B cell (primary cell): ENCODE measurements at regions not wholly inside any gene's neighbourhood (a gene's known extent, or its start where the extent isn't known, plus 50 kb on each side); places are given as distances from the start of the nearest gene placed in this dataset.

ENCODE experiments used
- ATAC-seq: fragments of 200-7000 bp; cut with Tn5 transposase; one replicate; pipeline ENCODE4 v1.10.0; 2021; ENCODE audit warnings: low read depth, mild to moderate bottlenecking, moderate number of reproducible peaks, moderate library complexity
- CTCF ChIA-PET: fragments of 350-600 bp; sonication (Branson Sonifier 250); formaldehyde crosslinking; loops from one replicate; lab custom pipeline; 2021; ENCODE audit warnings: antibody characterized with exemption, inconsistent platforms; lab: Charles Lee
- POLR2A ChIA-PET: fragments of 350-600 bp; sonication (Branson Sonifier 250); formaldehyde crosslinking; loops from one replicate; lab custom pipeline; 2021; ENCODE audit warnings: antibody characterized with exemption; lab: Charles Lee
- DNase-seq: peaks from one replicate; pipeline ENCODE4 v3.0.0; 2013
- H2AFZ ChIP-seq: 2 replicates; pipeline ENCODE4 v1.6.1; 2012; ENCODE audit warnings: mild to moderate bottlenecking, low read depth, low read length; ENCODE audit not compliant: insufficient read depth, poor library complexity, severe bottlenecking
- H3K27ac ChIP-seq, 2 donors: 1 replicate in 1 of 2; 2 replicates in 1 of 2; pipeline ENCODE4 v1.5.1; 2012 to 2013; ENCODE audit warnings: low read length in 2 of 2, mild to moderate bottlenecking in 2 of 2, moderate library complexity in 1 of 2
- H3K27me3 ChIP-seq, 4 experiments: fragments of 200-600 bp in 1 of 4; sonication (generic) in 1 of 4; replicated peaks in 1 of 4; 1 replicate in 2 of 4; 2 replicates in 2 of 4; pipeline versions ENCODE4 v1.6.1 to v1.7.0; 2013 to 2016; ENCODE audit warnings: low read length in 3 of 4, mild to moderate bottlenecking in 2 of 4, mixed read lengths in 1 of 4, moderate library complexity in 1 of 4; ENCODE audit not compliant: insufficient read depth in 4 of 4, control insufficient read depth in 3 of 4; ENCODE audit errors: control extremely low read depth in 1 of 4
- H3K36me3 ChIP-seq, 2 experiments: replicated peaks in 1 of 2; 1 replicate in 1 of 2; 2 replicates in 1 of 2; pipeline versions ENCODE4 v1.6.1 to v1.7.1; 2013; ENCODE audit warnings: low read length in 1 of 2; ENCODE audit not compliant: insufficient read depth in 2 of 2, control insufficient read depth in 1 of 2; ENCODE audit errors: control extremely low read depth in 1 of 2, extremely low read depth in 1 of 2
- H3K4me1 ChIP-seq, 2 donors: fragments of 200-600 bp in 1 of 2; sonication (generic) in 1 of 2; 1 replicate in 1 of 2; 2 replicates in 1 of 2; pipeline versions ENCODE4 v1.5.1 to v1.6.1; 2013 to 2017; ENCODE audit warnings: low read length in 2 of 2; ENCODE audit not compliant: control insufficient read depth in 2 of 2, insufficient read depth in 2 of 2
- H3K4me2 ChIP-seq: replicated peaks from 2 replicates; pipeline ENCODE3; 2012; ENCODE audit warnings: mild to moderate bottlenecking, low read depth, low read length; ENCODE audit not compliant: poor library complexity, severe bottlenecking
- H3K4me3 ChIP-seq, 5 experiments: fragments of 200-600 bp in 1 of 5; sonication (generic) in 1 of 5; 1 replicate in 3 of 5; 2 replicates in 2 of 5; pipeline versions ENCODE4 v1.5.1 to v1.7.0; 2011 to 2016; ENCODE audit warnings: low read length in 4 of 5, mild to moderate bottlenecking in 4 of 5, low read depth in 2 of 5, control low read depth in 1 of 5, moderate library complexity in 1 of 5; ENCODE audit not compliant: insufficient read depth in 1 of 5; ENCODE audit errors: control extremely low read depth in 1 of 5, extremely low read depth in 1 of 5
- H3K79me2 ChIP-seq: fragments of 200-600 bp; sonication (generic); one replicate; pipeline ENCODE4 v1.6.0; 2016; ENCODE audit warnings: low read length; ENCODE audit not compliant: control insufficient read depth, insufficient read depth
- H3K9ac ChIP-seq: fragments of 200-600 bp; sonication (generic); 2 replicates; pipeline ENCODE4 v1.6.1; 2017; ENCODE audit warnings: mild to moderate bottlenecking, low read length, moderate library complexity
- H3K9me3 ChIP-seq, 3 donors: one replicate each; pipeline versions ENCODE4 v1.6.1 to v1.7.1; 2013; ENCODE audit warnings: low read length in 2 of 3; ENCODE audit not compliant: control insufficient read depth in 2 of 3, insufficient read depth in 1 of 3; ENCODE audit errors: control extremely low read depth in 1 of 3
- H4K20me1 ChIP-seq: 2 replicates; pipeline ENCODE4 v1.6.0; 2012; ENCODE audit warnings: mild to moderate bottlenecking, low read length; ENCODE audit not compliant: insufficient read depth, control insufficient read depth, poor library complexity, severe bottlenecking
- H3K27ac Mint-ChIP-seq: one replicate; pipeline ENCODE4 v1.8.0; 2021; ENCODE audit warnings: mixed read lengths
- H3K27me3 Mint-ChIP-seq: one replicate; pipeline ENCODE4 v1.8.0; 2021; ENCODE audit warnings: mixed read lengths
- H3K4me1 Mint-ChIP-seq: one replicate; pipeline ENCODE4 v1.8.0; 2021; ENCODE audit warnings: mixed read lengths
- H3K4me3 Mint-ChIP-seq: one replicate; pipeline ENCODE4 v1.8.0; 2021; ENCODE audit warnings: mixed read lengths
- H3K9me3 Mint-ChIP-seq: one replicate; pipeline ENCODE4 v1.8.0; 2022; ENCODE audit warnings: mixed read lengths; ENCODE audit not compliant: insufficient read depth
- CTCF ChIP-seq: fragments of 200-600 bp; IDR thresholded peaks from one replicate; pipeline ENCODE4 v1.8.0; 2022; ENCODE audit warnings: antibody characterized with exemption, mild to moderate bottlenecking
- EZH2 ChIP-seq: IDR thresholded peaks from 2 replicates; pipeline ENCODE4 v1.6.1; 2012; ENCODE audit warnings: borderline replicate concordance, low read depth, mild to moderate bottlenecking, moderate library complexity, low read length; ENCODE audit not compliant: insufficient read depth, poor library complexity, severe bottlenecking
- WGBS: methylation state at CpG from one replicate; pipeline ENCODE4 v1.1.5; 2013; ENCODE audit warnings: missing lambda C conversion rate; ENCODE audit not compliant: insufficient coverage; 5-methylcytosine and 5-hydroxymethylcytosine counted together
- intact Hi-C: fragments of 100-400 bp; cut with micrococcal nuclease; formaldehyde crosslinking; loops from one replicate; pipeline ENCODE4 v1.10.0; 2022

- Mint-ChIP-seq H3K27me3 (no peaks in the 10 kb centered on the region), H3K4me1 (no peaks in the 10 kb centered on the region), H3K4me3 (no peak overlapping the region), H3K27ac (no peak overlapping the region), H3K9me3 (no peaks in the 10 kb centered on the region)
- intact Hi-C loops, result no loop called here
- no peak overlapping the region for H3K4me3 ChIP-seq
- no peaks in the 10 kb centered on the region for H3K4me1 ChIP-seq
- H3K4me2 ChIP-seq, result no peak overlapping the region
- H3K36me3 ChIP-seq, result no peaks in the 10 kb centered on the region
- DNase-seq, result no peak
- no peak overlapping the region for H2AFZ ChIP-seq
- no peaks in the 10 kb centered on the region for H3K79me2 ChIP-seq
- no peak for ATAC-seq
- H3K27me3 ChIP-seq, result no peaks in the 10 kb centered on the region
- H3K9me3 ChIP-seq, result no peaks in the 10 kb centered on the region
- no peak overlapping the region for H3K27ac ChIP-seq
- TF ChIP-seq CTCF, result no peak
- no peak for TF ChIP-seq EZH2
- ChIA-PET POLR2A (no interaction called here), CTCF (no interaction called here)
- WGBS, result 100% methylated on average over 1 of the region's 2 CpGs
- H4K20me1 ChIP-seq, result no peaks in the 10 kb centered on the region
- H3K9ac ChIP-seq, result no peak overlapping the region
Measured at GRCh38 chr15:93835344-93835743, 396.0 kb upstream of the MCTP2 start.

GRCh38 chr15:93831641-93832040 is 399.7 kb upstream of the MCTP2 start:
- Mint-ChIP-seq H3K27ac (no peak overlapping the region), H3K27me3 (no peaks in the 10 kb centered on the region), H3K9me3 (no peaks in the 10 kb centered on the region), H3K4me3 (no peak overlapping the region), H3K4me1 (no peaks in the 10 kb centered on the region)
- H3K4me2 ChIP-seq, result no peak overlapping the region
- intact Hi-C loops, result no loop called here
- TF ChIP-seq EZH2, result no peak
- no peak for TF ChIP-seq CTCF
- DNase-seq, result no peak
- H4K20me1 ChIP-seq, result no peaks in the 10 kb centered on the region
- H3K27me3 ChIP-seq, result no peaks in the 10 kb centered on the region
- H3K4me1 ChIP-seq, result no peaks in the 10 kb centered on the region
- no peak overlapping the region for H3K27ac ChIP-seq
- H2AFZ ChIP-seq, result no peak overlapping the region
- CTCF ChIA-PET, result no interaction called here
- ATAC-seq, result no peak
- POLR2A ChIA-PET, result no interaction called here
- H3K9me3 ChIP-seq, result no peaks in the 10 kb centered on the region
- H3K9ac ChIP-seq, result no peak overlapping the region
- no peak overlapping the region for H3K4me3 ChIP-seq
- H3K36me3 ChIP-seq, result no peaks in the 10 kb centered on the region
- H3K79me2 ChIP-seq, result no peaks in the 10 kb centered on the region
- WGBS, result 100% methylated on average over 1 of the region's 1 CpG
